ENCODE measurements at regions not wholly inside any gene's neighbourhood (a gene's known extent, or its start where the extent isn't known, plus 50 kb on each side); places are given as distances from the start of the nearest gene placed in this dataset.

DNA sequence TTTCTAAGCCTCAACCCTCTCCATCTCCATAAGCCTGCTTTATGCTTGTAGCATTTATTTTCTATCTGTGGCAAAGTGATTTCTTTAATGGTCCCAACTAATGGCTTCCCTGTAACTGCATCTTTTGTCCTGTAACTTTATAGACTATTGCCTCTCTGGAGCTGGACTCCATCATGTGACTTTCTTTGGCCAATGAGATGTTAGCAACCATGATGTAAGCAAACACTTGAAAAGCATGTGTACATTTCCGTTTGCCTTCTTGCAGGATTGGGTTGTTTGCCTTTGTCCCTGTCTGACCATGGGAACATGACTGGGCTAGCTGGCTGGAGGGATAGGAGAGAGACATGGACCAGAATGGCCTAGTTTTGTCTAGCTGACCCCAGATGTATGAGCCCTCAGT is 106.0 kb upstream of the LRIG1 start:
- Histone ChIP-seq H3K27me3 (ENCODE audit: insufficient read depth, low read length) (no peaks in the 10 kb centered on the region), H3K36me3 (ENCODE audit: insufficient read depth, low read length) (no peaks in the 10 kb centered on the region), H3K4me3 (ENCODE audit: low read depth, low read length, poor library complexity, severe bottlenecking) (no peak overlapping the region), H3K4me1 (ENCODE audit: insufficient read depth, low read length, severe bottlenecking) (no peaks in the 10 kb centered on the region), H3K9ac (ENCODE audit: low read length) (no peak overlapping the region), H3F3A (ENCODE audit: insufficient read depth, low read length) (no peaks in the 10 kb centered on the region), H3K4me2 (ENCODE audit: low read length) (no peak overlapping the region), H4K20me1 (ENCODE audit: insufficient read depth, low read length) (no peaks in the 10 kb centered on the region), H3K9me2 (ENCODE audit: low read depth, low read length) (no peaks in the 10 kb centered on the region), H3K79me2 (ENCODE audit: insufficient read depth, low read length) (no peaks in the 10 kb centered on the region), H3K9me3 (ENCODE audit: low read length) (no peaks in the 10 kb centered on the region), H2AFZ (ENCODE audit: low read length) (no peak overlapping the region), H3K27ac (ENCODE audit: low read depth, low read length, poor library complexity, severe bottlenecking) (no peak overlapping the region)
- TF ChIP-seq EZH2 (IDR thresholded peaks at IDR 0.05; ENCODE audit: borderline replicate concordance, low read length) = no peak
- TF ChIP-seq, protein P1, sequence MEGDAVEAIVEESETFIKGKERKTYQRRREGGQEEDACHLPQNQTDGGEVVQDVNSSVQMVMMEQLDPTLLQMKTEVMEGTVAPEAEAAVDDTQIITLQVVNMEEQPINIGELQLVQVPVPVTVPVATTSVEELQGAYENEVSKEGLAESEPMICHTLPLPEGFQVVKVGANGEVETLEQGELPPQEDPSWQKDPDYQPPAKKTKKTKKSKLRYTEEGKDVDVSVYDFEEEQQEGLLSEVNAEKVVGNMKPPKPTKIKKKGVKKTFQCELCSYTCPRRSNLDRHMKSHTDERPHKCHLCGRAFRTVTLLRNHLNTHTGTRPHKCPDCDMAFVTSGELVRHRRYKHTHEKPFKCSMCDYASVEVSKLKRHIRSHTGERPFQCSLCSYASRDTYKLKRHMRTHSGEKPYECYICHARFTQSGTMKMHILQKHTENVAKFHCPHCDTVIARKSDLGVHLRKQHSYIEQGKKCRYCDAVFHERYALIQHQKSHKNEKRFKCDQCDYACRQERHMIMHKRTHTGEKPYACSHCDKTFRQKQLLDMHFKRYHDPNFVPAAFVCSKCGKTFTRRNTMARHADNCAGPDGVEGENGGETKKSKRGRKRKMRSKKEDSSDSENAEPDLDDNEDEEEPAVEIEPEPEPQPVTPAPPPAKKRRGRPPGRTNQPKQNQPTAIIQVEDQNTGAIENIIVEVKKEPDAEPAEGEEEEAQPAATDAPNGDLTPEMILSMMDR (IDR thresholded peaks at IDR 0.05; ENCODE audit: low read length) = no peak

DNA sequence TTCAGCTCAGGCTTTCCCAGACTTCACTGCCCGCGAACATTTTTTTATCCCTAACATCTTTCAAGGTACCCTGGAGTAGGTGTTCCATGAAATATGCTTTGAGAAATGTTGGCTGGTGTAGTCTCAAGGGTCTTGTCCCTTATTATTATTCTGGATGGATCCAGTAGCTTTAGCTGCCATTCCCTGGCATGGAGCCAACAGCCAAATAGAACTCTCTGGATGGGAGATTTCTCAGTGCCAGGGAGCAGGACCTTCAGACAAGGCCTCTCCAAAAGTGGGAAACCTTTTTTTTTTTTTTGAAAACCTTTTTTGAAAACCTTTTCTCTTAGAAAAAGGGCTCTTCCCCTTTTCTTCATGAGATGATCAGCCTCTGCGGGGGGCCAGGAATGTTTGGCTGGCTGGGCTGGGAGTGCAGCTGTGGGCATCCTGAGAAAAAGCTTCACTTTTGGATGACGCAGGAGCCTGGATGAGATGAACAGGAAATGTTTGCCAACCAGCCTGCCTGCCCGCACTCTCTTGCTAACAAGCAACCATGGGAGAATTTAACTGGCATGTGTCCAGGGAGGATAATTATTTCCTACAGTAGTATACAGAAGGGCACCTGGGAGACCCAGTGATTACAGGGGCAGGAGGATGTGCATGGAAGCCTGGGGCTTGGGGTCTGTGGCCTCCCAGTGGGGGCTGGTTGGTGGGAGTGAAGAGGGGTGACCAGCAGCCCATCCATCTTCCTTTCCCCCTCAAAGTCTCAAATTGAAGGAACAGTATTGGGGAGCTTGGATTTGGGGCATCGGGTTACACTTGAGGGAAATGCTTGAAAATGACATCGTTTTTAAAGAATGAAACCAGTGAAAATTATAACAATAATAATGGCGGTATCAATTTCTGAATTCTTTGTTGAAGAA is 109.1 kb upstream of the LRIG1 start:
- Histone ChIP-seq H2AFZ (ENCODE audit: low read length) (no peak overlapping the region), H3F3A (ENCODE audit: insufficient read depth, low read length) (no peaks in the 10 kb centered on the region), H3K27me3 (ENCODE audit: insufficient read depth, low read length) (no peaks in the 10 kb centered on the region), H3K79me2 (ENCODE audit: insufficient read depth, low read length) (no peaks in the 10 kb centered on the region), H3K4me1 (ENCODE audit: insufficient read depth, low read length, severe bottlenecking) (no peaks in the 10 kb centered on the region), H3K4me2 (ENCODE audit: low read length) (no peak overlapping the region), H3K9ac (ENCODE audit: low read length) (no peak overlapping the region), H3K4me3 (ENCODE audit: low read depth, low read length, poor library complexity, severe bottlenecking) (no peak overlapping the region), H3K36me3 (ENCODE audit: insufficient read depth, low read length) (no peaks in the 10 kb centered on the region), H4K20me1 (ENCODE audit: insufficient read depth, low read length) (no peaks in the 10 kb centered on the region), H3K9me3 (ENCODE audit: low read length) (no peaks in the 10 kb centered on the region), H3K27ac (ENCODE audit: low read depth, low read length, poor library complexity, severe bottlenecking) (no peak overlapping the region), H3K9me2 (ENCODE audit: low read depth, low read length) (no peaks in the 10 kb centered on the region)
- no peak for TF ChIP-seq EZH2 (IDR thresholded peaks at IDR 0.05; ENCODE audit: borderline replicate concordance, low read length)
- TF ChIP-seq, protein P1 (IDR thresholded peaks at IDR 0.05; ENCODE audit: low read length) = no peak

GRCh38 chr3:66610562-66610909 is 109.7 kb upstream of the LRIG1 start:
- Histone ChIP-seq H3K36me3 (ENCODE audit: insufficient read depth, low read length) (no peaks in the 10 kb centered on the region), H3K4me2 (ENCODE audit: low read length) (no peak overlapping the region), H3K4me3 (ENCODE audit: low read depth, low read length, poor library complexity, severe bottlenecking) (no peak overlapping the region), H4K20me1 (ENCODE audit: insufficient read depth, low read length) (no peaks in the 10 kb centered on the region), H3K4me1 (ENCODE audit: insufficient read depth, low read length, severe bottlenecking) (no peaks in the 10 kb centered on the region), H2AFZ (ENCODE audit: low read length) (no peak overlapping the region), H3K9ac (ENCODE audit: low read length) (no peak overlapping the region), H3K9me2 (ENCODE audit: low read depth, low read length) (no peaks in the 10 kb centered on the region), H3F3A (ENCODE audit: insufficient read depth, low read length) (no peaks in the 10 kb centered on the region), H3K9me3 (ENCODE audit: low read length) (no peaks in the 10 kb centered on the region), H3K79me2 (ENCODE audit: insufficient read depth, low read length) (no peaks in the 10 kb centered on the region), H3K27me3 (ENCODE audit: insufficient read depth, low read length) (no peaks in the 10 kb centered on the region), H3K27ac (ENCODE audit: low read depth, low read length, poor library complexity, severe bottlenecking) (no peak overlapping the region)
- TF ChIP-seq, protein P1 (IDR thresholded peaks at IDR 0.05; ENCODE audit: low read length) = no peak
- TF ChIP-seq EZH2 (IDR thresholded peaks at IDR 0.05; ENCODE audit: borderline replicate concordance, low read length) = no peak
